K562 (cell line): ENCODE measurements at regions not wholly inside any gene's neighbourhood (a gene's known extent, or its start where the extent isn't known, plus 50 kb on each side); places are given as distances from the start of the nearest gene placed in this dataset.

Source experiments
- CCNT2 ChIP-seq: IDR thresholded peaks from 2 replicates; pipeline ENCODE4 v1.6.1; 2011; ENCODE audit warnings: borderline replicate concordance, low read depth, mild to moderate bottlenecking, moderate library complexity, mixed read lengths, low read length; ENCODE audit not compliant: insufficient read length; ENCODE audit errors: extremely low read depth
- FOXO4 ChIP-seq: fragments of 450-650 bp; formaldehyde crosslinking; IDR thresholded peaks from 2 replicates; pipeline ENCODE4 v1.4.0; 2020; ENCODE audit warnings: mild to moderate bottlenecking, moderate library complexity
- MCM3 ChIP-seq: fragments of 450-650 bp; IDR thresholded peaks from 2 replicates; pipeline ENCODE4 v1.6.1; 2016
- NCOA1 ChIP-seq: fragments of 450-650 bp; IDR thresholded peaks from 2 replicates; pipeline ENCODE4 v1.6.1; 2016; ENCODE audit warnings: low read depth
- SAFB2 ChIP-seq: fragments of 200-400 bp; formaldehyde crosslinking; IDR thresholded peaks from 2 replicates; pipeline ENCODE4 v1.6.1; 2018; ENCODE audit warnings: borderline replicate concordance, low read length, low read depth, moderate library complexity; ENCODE audit not compliant: severe bottlenecking
- TSC22D4 ChIP-seq: fragments of 450-650 bp; IDR thresholded peaks from 2 replicates; pipeline ENCODE4 v1.6.1; 2016; ENCODE audit warnings: missing genetic modification characterization, missing biosample characterization, control low read depth
- ZNF551 ChIP-seq: fragments of 250-450 bp; sonication (Bioruptor Pico); IDR thresholded peaks from 2 replicates; pipeline ENCODE4 v1.5.0; 2021; ENCODE audit warnings: mild to moderate bottlenecking, moderate library complexity
- TF ChIP-seq, protein P1 (sequence below): fragments of 450-650 bp; formaldehyde crosslinking; IDR thresholded peaks from 2 replicates; pipeline ENCODE4 v1.4.0; 2022; ENCODE audit warnings: missing genetic modification characterization
- TF ChIP-seq, protein P2 (sequence below), 2 experiments: fragments of 150-350 bp in 1 of 2; IDR thresholded peaks; 2 replicates each; pipeline ENCODE4 v1.6.1; 2012 to 2016; ENCODE audit warnings: low read depth in 2 of 2, low read length in 2 of 2, mild to moderate bottlenecking in 1 of 2, moderate library complexity in 1 of 2

- TF ChIP-seq, protein P1, sequence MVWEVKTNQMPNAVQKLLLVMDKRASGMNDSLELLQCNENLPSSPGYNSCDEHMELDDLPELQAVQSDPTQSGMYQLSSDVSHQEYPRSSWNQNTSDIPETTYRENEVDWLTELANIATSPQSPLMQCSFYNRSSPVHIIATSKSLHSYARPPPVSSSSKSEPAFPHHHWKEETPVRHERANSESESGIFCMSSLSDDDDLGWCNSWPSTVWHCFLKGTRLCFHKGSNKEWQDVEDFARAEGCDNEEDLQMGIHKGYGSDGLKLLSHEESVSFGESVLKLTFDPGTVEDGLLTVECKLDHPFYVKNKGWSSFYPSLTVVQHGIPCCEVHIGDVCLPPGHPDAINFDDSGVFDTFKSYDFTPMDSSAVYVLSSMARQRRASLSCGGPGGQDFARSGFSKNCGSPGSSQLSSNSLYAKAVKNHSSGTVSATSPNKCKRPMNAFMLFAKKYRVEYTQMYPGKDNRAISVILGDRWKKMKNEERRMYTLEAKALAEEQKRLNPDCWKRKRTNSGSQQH = no peak
- TF ChIP-seq NCOA1 (no peak), TSC22D4 (no peak), MCM3 (no peak), CCNT2 (no peak), ZNF551 (CRISPR knock-in tag) (no peak), FOXO4 (CRISPR knock-in tag) (no peak), SAFB2 (no peak)
- TF ChIP-seq, protein P2, sequence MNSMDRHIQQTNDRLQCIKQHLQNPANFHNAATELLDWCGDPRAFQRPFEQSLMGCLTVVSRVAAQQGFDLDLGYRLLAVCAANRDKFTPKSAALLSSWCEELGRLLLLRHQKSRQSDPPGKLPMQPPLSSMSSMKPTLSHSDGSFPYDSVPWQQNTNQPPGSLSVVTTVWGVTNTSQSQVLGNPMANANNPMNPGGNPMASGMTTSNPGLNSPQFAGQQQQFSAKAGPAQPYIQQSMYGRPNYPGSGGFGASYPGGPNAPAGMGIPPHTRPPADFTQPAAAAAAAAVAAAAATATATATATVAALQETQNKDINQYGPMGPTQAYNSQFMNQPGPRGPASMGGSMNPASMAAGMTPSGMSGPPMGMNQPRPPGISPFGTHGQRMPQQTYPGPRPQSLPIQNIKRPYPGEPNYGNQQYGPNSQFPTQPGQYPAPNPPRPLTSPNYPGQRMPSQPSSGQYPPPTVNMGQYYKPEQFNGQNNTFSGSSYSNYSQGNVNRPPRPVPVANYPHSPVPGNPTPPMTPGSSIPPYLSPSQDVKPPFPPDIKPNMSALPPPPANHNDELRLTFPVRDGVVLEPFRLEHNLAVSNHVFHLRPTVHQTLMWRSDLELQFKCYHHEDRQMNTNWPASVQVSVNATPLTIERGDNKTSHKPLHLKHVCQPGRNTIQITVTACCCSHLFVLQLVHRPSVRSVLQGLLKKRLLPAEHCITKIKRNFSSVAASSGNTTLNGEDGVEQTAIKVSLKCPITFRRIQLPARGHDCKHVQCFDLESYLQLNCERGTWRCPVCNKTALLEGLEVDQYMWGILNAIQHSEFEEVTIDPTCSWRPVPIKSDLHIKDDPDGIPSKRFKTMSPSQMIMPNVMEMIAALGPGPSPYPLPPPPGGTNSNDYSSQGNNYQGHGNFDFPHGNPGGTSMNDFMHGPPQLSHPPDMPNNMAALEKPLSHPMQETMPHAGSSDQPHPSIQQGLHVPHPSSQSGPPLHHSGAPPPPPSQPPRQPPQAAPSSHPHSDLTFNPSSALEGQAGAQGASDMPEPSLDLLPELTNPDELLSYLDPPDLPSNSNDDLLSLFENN (IDR thresholded peaks at IDR 0.05; ENCODE audit: low read depth in 2 of 2, low read length in 2 of 2) = no peak
Measured at GRCh38 chr16:5639531-5639930, 541.9 kb upstream of the EEF2KMT start (continued).
